SK-N-SH treated with all-trans-retinoic acid at 6 μM for 48 hours (cell line): ENCODE measurements at regions not wholly inside any gene's neighbourhood (a gene's known extent, or its start where the extent isn't known, plus 50 kb on each side); places are given as distances from the start of the nearest gene placed in this dataset.
A peak's percentile ranks its signal among the peaks of the same experiment; 100 is the strongest.

Experiments used
- ARNTL ChIP-seq: fragments of 450-650 bp; formaldehyde crosslinking; IDR thresholded peaks from 2 replicates; pipeline ENCODE4 v1.5.0; 2020; ENCODE audit warnings: low read depth, mild to moderate bottlenecking, moderate library complexity, borderline replicate concordance
- CSDC2 ChIP-seq: fragments of 250-450 bp; sonication (Bioruptor Pico); IDR thresholded peaks from 2 replicates; pipeline ENCODE4 v1.5.0; 2020; ENCODE audit warnings: mild to moderate bottlenecking, moderate library complexity
- ISL1 ChIP-seq: fragments of 250-450 bp; sonication (Bioruptor Pico); IDR thresholded peaks from 2 replicates; pipeline ENCODE4 v2.1.2; 2022; ENCODE audit warnings: mild to moderate bottlenecking, moderate library complexity
- OSR1 ChIP-seq: fragments of 250-450 bp; sonication (Bioruptor Pico); IDR thresholded peaks from 2 replicates; pipeline ENCODE4 v1.8.0; 2022; ENCODE audit warnings: moderate library complexity, mild to moderate bottlenecking, inconsistent platforms
- PPARA ChIP-seq: fragments of 250-450 bp; sonication (Bioruptor Pico); IDR thresholded peaks from 2 replicates; pipeline ENCODE4 v1.5.0; 2020; ENCODE audit warnings: mild to moderate bottlenecking, borderline replicate concordance
- TCF4 ChIP-seq: fragments of 250-450 bp; sonication (Bioruptor Pico); IDR thresholded peaks from 2 replicates; pipeline ENCODE4 v1.8.0; 2021; ENCODE audit warnings: mild to moderate bottlenecking, moderate library complexity, borderline replicate concordance
- TOX ChIP-seq: fragments of 250-450 bp; sonication (Bioruptor Pico); IDR thresholded peaks from 2 replicates; pipeline ENCODE4 v1.8.0; 2021; ENCODE audit warnings: mild to moderate bottlenecking, moderate library complexity, borderline replicate concordance
- ZFP30 ChIP-seq: fragments of 450-650 bp; formaldehyde crosslinking; IDR thresholded peaks from 2 replicates; pipeline ENCODE4 v1.5.0; 2022; ENCODE audit warnings: mild to moderate bottlenecking, moderate library complexity
- ZNF565 ChIP-seq: fragments of 450-650 bp; formaldehyde crosslinking; conservative IDR thresholded peaks from 2 replicates; pipeline ENCODE4 v1.5.0; 2020; ENCODE audit warnings: low read depth, mild to moderate bottlenecking, moderate library complexity
- ZNF70 ChIP-seq: fragments of 450-650 bp; formaldehyde crosslinking; IDR thresholded peaks from 2 replicates; pipeline ENCODE4 v1.5.0; 2020; ENCODE audit warnings: mild to moderate bottlenecking, moderate library complexity
- TF ChIP-seq, protein P1 (sequence below): fragments of 250-450 bp; sonication (Bioruptor Pico); IDR thresholded peaks from 2 replicates; pipeline ENCODE4 v1.8.0; 2020; ENCODE audit warnings: mild to moderate bottlenecking, moderate library complexity, borderline replicate concordance
- TF ChIP-seq, protein P2 (sequence below): fragments of 250-450 bp; sonication (Bioruptor Pico); IDR thresholded peaks from 2 replicates; pipeline ENCODE4 v1.5.1; 2020; ENCODE audit warnings: low read depth, mild to moderate bottlenecking, moderate library complexity

DNA sequence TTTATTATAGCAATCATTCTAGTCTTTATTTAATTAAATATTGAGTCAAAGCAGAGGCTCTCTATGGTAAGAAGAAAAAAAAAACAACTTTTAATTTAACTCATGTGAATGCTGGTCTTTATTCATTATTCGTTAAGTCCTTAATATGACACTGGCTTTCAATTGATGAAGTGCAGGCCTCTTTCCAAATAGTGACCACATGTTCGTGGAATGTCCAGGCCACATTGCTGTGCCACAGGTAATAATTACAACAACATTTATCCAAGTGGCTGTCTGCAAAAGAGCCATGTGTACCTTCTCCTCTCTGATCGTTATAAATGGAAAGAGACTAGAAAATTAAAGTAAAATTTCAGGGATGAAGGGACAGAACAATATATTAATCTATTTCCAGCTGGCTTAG is 220.1 kb upstream of the PABPC4L start:
- TF ChIP-seq ISL1 (CRISPR knock-in tag) (peak; percentile 98), TOX (CRISPR knock-in tag) (peak; percentile 99; the same call in 1 of the 2 replicates), PPARA (no peak), ZFP30 (CRISPR knock-in tag) (no peak), TCF4 (CRISPR knock-in tag) (peak; percentile 94), ZNF565 (CRISPR knock-in tag) (no peak), ARNTL (CRISPR knock-in tag) (no peak), CSDC2 (CRISPR knock-in tag) (no peak), ZNF70 (CRISPR knock-in tag) (no peak), OSR1 (CRISPR knock-in tag) (no peak)
- TF ChIP-seq, protein P1, sequence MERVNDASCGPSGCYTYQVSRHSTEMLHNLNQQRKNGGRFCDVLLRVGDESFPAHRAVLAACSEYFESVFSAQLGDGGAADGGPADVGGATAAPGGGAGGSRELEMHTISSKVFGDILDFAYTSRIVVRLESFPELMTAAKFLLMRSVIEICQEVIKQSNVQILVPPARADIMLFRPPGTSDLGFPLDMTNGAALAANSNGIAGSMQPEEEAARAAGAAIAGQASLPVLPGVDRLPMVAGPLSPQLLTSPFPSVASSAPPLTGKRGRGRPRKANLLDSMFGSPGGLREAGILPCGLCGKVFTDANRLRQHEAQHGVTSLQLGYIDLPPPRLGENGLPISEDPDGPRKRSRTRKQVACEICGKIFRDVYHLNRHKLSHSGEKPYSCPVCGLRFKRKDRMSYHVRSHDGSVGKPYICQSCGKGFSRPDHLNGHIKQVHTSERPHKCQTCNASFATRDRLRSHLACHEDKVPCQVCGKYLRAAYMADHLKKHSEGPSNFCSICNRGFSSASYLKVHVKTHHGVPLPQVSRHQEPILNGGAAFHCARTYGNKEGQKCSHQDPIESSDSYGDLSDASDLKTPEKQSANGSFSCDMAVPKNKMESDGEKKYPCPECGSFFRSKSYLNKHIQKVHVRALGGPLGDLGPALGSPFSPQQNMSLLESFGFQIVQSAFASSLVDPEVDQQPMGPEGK (CRISPR knock-in tag) = peak; percentile 97
- TF ChIP-seq, protein P2, sequence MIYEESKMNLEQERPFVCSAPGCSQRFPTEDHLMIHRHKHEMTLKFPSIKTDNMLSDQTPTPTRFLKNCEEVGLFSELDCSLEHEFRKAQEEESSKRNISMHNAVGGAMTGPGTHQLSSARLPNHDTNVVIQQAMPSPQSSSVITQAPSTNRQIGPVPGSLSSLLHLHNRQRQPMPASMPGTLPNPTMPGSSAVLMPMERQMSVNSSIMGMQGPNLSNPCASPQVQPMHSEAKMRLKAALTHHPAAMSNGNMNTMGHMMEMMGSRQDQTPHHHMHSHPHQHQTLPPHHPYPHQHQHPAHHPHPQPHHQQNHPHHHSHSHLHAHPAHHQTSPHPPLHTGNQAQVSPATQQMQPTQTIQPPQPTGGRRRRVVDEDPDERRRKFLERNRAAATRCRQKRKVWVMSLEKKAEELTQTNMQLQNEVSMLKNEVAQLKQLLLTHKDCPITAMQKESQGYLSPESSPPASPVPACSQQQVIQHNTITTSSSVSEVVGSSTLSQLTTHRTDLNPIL (CRISPR knock-in tag) = peak; percentile 99
